Body of pancreas (tissue), 4 donors: ENCODE measurements at regions not wholly inside any gene's neighbourhood (a gene's known extent, or its start where the extent isn't known, plus 50 kb on each side); places are given as distances from the start of the nearest gene placed in this dataset.

Experiments used
- CTCF ChIP-seq, 7 experiments: fragments of 450-650 bp in 4 of 7; fragments of 200-600 bp in 3 of 7; sonication (generic) in 3 of 7; IDR thresholded peaks; one replicate each; pipeline ENCODE4 v1.5.1; 2016 to 2019; ENCODE audit warnings: antibody characterized with exemption in 7 of 7
- POLR2A ChIP-seq, 3 donors: fragments of 450-650 bp; IDR thresholded peaks; one replicate each; pipeline ENCODE4 v1.6.1; 2016; ENCODE audit warnings: antibody characterized with exemption in 3 of 3, mild to moderate bottlenecking in 2 of 3

- TF ChIP-seq CTCF (IDR thresholded peaks at IDR 0.05) (no peak), POLR2A (IDR thresholded peaks at IDR 0.05) (no peak)
Observed at GRCh38 chr9:3080951-3081350, 237.1 kb upstream of the PUM3 start.
